ENCODE measurements at regions not wholly inside any gene's neighbourhood (a gene's known extent, or its start where the extent isn't known, plus 50 kb on each side); places are given as distances from the start of the nearest gene placed in this dataset.
A peak's percentile ranks its signal among the peaks of the same experiment; 100 is the strongest.

- TF ChIP-seq CBX3 (IDR thresholded peaks at IDR 0.05; ENCODE audit: borderline replicate concordance in 1 of 2, low read length in 2 of 2): peak in 1 of 2 experiments; percentile 34; a peak in 1 of 3 replicates
- no peak for TF ChIP-seq CREB3 (tag; conservative IDR thresholded peaks at IDR 0.05; ENCODE audit: low read depth)
- TF ChIP-seq IRF1 (CRISPR knock-in tag; IDR thresholded peaks at IDR 0.05; ENCODE audit: borderline replicate concordance): no peak
- TF ChIP-seq ZFP1 (CRISPR knock-in tag; IDR thresholded peaks at IDR 0.05): peak; percentile 87
- TF ChIP-seq TAF7 (tag; IDR thresholded peaks at IDR 0.05): no peak
- no peak for TF ChIP-seq ATF3 (IDR thresholded peaks at IDR 0.05)
- TF ChIP-seq ATF3 (CRISPR knock-in tag; conservative IDR thresholded peaks at IDR 0.05): no peak
- TF ChIP-seq ZBTB7A (IDR thresholded peaks at IDR 0.05; ENCODE audit: borderline replicate concordance, control insufficient read depth, low read depth, low read length): no peak
- Histone ChIP-seq H3K9me3 (replicated peaks; ENCODE audit: control insufficient read depth, insufficient read depth, low read depth, low read length) (peaks cover 9% of the 10 kb centered on the region), H3K27ac (ENCODE audit: extremely low read depth, low read depth, low read length) (no peak overlapping the region), H3K4me3 (no peak overlapping the region), H3K36me3 (ENCODE audit: control insufficient read depth, insufficient read depth, low read length) (no peaks in the 10 kb centered on the region), H4K20me1 (replicated peaks; ENCODE audit: control insufficient read depth, insufficient read depth, low read length) (no peaks in the 10 kb centered on the region), H3K9ac (ENCODE audit: insufficient read depth in 1 of 2, low read depth in 2 of 2, low read length in 2 of 2) (no peak overlapping the region), H3K4me1 (replicated peaks in 1 of 2; ENCODE audit: control insufficient read depth in 2 of 2, insufficient read depth in 2 of 2, low read length in 2 of 2) (no peaks in the 10 kb centered on the region), H3K27me3 (ENCODE audit: control insufficient read depth in 2 of 2, insufficient read depth in 2 of 2, low read length in 2 of 2) (peaks cover 12 to 25% of the 10 kb centered on the region in 2 experiments; a peak in 3 of 5 replicates), H3K9me1 (ENCODE audit: control insufficient read depth, insufficient read depth, low read length) (no peaks in the 10 kb centered on the region), H3K79me2 (ENCODE audit: control insufficient read depth, insufficient read depth, low read length) (no peaks in the 10 kb centered on the region), H2AFZ (ENCODE audit: low read depth, low read length) (no peak overlapping the region), H3K4me2 (ENCODE audit: insufficient read depth, low read length) (no peak overlapping the region)
- no TSS peak for BruUV-seq (replicated peaks)
- ATAC-seq: no peak
- POLR2A ChIA-PET: no interaction called here
- CTCF ChIA-PET (ENCODE audit: low intra/inter-chr PET ratio): no interaction called here
- 4% methylated on average over 2 of the region's 2 CpGs for WGBS (ENCODE audit: insufficient coverage, low coverage, missing lambda C conversion rate)
- intact Hi-C loops (cut with micrococcal nuclease): no loop called here
- no peak for FAIRE-seq
- no peak for DNase-seq (ENCODE audit: extremely low read depth in 1 of 4, low spot score in 3 of 4)
- in situ Hi-C loops (cut with MboI): no loop called here
Measured at GRCh38 chr6:4571011-4571410, 205.2 kb upstream of the CDYL start.

All from K562 (cell line).